Peyer's patch (tissue), 4 donors: ENCODE measurements at regions not wholly inside any gene's neighbourhood (a gene's known extent, or its start where the extent isn't known, plus 50 kb on each side); places are given as distances from the start of the nearest gene placed in this dataset.

Source experiments
- CTCF ChIP-seq, 6 experiments: fragments of 450-650 bp in 4 of 6; fragments of 200-600 bp in 2 of 6; sonication (generic) in 1 of 6; IDR thresholded peaks; one replicate each; pipeline ENCODE4 v1.5.1; 2017 to 2019; ENCODE audit warnings: antibody characterized with exemption in 6 of 6, mild to moderate bottlenecking in 3 of 6, moderate library complexity in 1 of 6
- POLR2A ChIP-seq, 2 donors: fragments of 450-650 bp; IDR thresholded peaks; one replicate each; pipeline ENCODE4 v1.5.1; 2017; ENCODE audit warnings: antibody characterized with exemption in 2 of 2, mild to moderate bottlenecking in 2 of 2, moderate library complexity in 2 of 2

DNA sequence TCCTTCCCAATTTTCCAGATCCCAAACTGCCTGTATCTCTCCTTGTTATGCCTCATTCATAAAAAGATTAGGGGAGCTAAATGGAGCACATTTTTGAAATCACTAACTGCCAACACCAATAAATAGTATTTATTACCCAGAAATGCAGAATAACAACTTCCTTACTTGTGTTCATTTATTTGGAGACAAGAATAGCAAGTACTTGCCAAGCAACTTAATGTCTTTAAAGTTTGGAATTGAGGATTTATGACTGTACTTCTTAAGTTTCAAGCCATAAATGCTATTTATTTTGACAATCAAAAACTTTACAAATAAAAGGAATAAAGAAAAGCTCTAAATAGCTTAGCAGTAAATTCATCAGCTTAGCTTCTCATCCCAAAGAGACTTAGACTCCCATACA, 626.1 kb upstream of the NOVA1 start:
- TF ChIP-seq CTCF (IDR thresholded peaks at IDR 0.05): no peak
- TF ChIP-seq POLR2A (IDR thresholded peaks at IDR 0.05): no peak
